ENCODE measurements at regions not wholly inside any gene's neighbourhood (a gene's known extent, or its start where the extent isn't known, plus 50 kb on each side); places are given as distances from the start of the nearest gene placed in this dataset.

DNA sequence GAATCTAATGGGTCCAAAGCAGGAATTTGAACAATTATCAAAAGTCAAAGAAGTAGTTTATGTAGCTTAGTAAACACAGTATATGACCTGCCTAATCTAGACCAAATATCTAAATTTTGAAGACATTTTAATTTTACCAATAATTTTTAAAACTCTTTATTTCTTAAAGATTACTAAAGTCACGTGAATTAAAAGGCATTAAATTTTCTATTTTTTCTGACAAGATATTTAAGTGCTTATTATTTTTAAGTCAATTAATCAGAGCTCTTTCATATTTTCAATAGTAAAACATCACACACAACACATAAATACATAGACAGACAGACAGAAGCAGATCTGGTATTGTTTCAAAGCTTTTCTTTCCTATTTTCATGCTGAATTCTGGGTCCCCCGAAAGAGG lies 89.5 kb downstream of the ZNF467 start:
- no peak for TF ChIP-seq SP1 (CRISPR knock-in tag; conservative IDR thresholded peaks at IDR 0.05)
- TF ChIP-seq, protein P1, sequence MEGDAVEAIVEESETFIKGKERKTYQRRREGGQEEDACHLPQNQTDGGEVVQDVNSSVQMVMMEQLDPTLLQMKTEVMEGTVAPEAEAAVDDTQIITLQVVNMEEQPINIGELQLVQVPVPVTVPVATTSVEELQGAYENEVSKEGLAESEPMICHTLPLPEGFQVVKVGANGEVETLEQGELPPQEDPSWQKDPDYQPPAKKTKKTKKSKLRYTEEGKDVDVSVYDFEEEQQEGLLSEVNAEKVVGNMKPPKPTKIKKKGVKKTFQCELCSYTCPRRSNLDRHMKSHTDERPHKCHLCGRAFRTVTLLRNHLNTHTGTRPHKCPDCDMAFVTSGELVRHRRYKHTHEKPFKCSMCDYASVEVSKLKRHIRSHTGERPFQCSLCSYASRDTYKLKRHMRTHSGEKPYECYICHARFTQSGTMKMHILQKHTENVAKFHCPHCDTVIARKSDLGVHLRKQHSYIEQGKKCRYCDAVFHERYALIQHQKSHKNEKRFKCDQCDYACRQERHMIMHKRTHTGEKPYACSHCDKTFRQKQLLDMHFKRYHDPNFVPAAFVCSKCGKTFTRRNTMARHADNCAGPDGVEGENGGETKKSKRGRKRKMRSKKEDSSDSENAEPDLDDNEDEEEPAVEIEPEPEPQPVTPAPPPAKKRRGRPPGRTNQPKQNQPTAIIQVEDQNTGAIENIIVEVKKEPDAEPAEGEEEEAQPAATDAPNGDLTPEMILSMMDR (IDR thresholded peaks at IDR 0.05), result no peak
- TF ChIP-seq, protein P2, sequence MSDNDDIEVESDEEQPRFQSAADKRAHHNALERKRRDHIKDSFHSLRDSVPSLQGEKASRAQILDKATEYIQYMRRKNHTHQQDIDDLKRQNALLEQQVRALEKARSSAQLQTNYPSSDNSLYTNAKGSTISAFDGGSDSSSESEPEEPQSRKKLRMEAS (CRISPR knock-in tag; IDR thresholded peaks at IDR 0.05), result no peak
- no peak for TF ChIP-seq FOXP1 (CRISPR knock-in tag; IDR thresholded peaks at IDR 0.05; ENCODE audit: borderline replicate concordance)
- TF ChIP-seq, protein P3, sequence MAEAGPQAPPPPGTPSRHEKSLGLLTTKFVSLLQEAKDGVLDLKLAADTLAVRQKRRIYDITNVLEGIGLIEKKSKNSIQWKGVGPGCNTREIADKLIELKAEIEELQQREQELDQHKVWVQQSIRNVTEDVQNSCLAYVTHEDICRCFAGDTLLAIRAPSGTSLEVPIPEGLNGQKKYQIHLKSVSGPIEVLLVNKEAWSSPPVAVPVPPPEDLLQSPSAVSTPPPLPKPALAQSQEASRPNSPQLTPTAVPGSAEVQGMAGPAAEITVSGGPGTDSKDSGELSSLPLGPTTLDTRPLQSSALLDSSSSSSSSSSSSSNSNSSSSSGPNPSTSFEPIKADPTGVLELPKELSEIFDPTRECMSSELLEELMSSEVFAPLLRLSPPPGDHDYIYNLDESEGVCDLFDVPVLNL (CRISPR knock-in tag; IDR thresholded peaks at IDR 0.05; ENCODE audit: borderline replicate concordance, low read depth), result no peak
- no peak for TF ChIP-seq TP53 (CRISPR knock-in tag; IDR thresholded peaks at IDR 0.05)
- no peak for TF ChIP-seq PRRX2 (CRISPR knock-in tag; IDR thresholded peaks at IDR 0.05)
- TF ChIP-seq, protein P4, sequence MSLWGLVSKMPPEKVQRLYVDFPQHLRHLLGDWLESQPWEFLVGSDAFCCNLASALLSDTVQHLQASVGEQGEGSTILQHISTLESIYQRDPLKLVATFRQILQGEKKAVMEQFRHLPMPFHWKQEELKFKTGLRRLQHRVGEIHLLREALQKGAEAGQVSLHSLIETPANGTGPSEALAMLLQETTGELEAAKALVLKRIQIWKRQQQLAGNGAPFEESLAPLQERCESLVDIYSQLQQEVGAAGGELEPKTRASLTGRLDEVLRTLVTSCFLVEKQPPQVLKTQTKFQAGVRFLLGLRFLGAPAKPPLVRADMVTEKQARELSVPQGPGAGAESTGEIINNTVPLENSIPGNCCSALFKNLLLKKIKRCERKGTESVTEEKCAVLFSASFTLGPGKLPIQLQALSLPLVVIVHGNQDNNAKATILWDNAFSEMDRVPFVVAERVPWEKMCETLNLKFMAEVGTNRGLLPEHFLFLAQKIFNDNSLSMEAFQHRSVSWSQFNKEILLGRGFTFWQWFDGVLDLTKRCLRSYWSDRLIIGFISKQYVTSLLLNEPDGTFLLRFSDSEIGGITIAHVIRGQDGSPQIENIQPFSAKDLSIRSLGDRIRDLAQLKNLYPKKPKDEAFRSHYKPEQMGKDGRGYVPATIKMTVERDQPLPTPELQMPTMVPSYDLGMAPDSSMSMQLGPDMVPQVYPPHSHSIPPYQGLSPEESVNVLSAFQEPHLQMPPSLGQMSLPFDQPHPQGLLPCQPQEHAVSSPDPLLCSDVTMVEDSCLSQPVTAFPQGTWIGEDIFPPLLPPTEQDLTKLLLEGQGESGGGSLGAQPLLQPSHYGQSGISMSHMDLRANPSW (CRISPR knock-in tag; conservative IDR thresholded peaks at IDR 0.05; ENCODE audit: low read depth), result no peak
- TF ChIP-seq, protein P5, sequence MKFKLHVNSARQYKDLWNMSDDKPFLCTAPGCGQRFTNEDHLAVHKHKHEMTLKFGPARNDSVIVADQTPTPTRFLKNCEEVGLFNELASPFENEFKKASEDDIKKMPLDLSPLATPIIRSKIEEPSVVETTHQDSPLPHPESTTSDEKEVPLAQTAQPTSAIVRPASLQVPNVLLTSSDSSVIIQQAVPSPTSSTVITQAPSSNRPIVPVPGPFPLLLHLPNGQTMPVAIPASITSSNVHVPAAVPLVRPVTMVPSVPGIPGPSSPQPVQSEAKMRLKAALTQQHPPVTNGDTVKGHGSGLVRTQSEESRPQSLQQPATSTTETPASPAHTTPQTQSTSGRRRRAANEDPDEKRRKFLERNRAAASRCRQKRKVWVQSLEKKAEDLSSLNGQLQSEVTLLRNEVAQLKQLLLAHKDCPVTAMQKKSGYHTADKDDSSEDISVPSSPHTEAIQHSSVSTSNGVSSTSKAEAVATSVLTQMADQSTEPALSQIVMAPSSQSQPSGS (CRISPR knock-in tag; IDR thresholded peaks at IDR 0.05; ENCODE audit: borderline replicate concordance, low read depth), result no peak
- TF ChIP-seq, protein P6, sequence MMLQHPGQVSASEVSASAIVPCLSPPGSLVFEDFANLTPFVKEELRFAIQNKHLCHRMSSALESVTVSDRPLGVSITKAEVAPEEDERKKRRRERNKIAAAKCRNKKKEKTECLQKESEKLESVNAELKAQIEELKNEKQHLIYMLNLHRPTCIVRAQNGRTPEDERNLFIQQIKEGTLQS (CRISPR knock-in tag; conservative IDR thresholded peaks at IDR 0.05), result no peak
- TF ChIP-seq, protein P7, sequence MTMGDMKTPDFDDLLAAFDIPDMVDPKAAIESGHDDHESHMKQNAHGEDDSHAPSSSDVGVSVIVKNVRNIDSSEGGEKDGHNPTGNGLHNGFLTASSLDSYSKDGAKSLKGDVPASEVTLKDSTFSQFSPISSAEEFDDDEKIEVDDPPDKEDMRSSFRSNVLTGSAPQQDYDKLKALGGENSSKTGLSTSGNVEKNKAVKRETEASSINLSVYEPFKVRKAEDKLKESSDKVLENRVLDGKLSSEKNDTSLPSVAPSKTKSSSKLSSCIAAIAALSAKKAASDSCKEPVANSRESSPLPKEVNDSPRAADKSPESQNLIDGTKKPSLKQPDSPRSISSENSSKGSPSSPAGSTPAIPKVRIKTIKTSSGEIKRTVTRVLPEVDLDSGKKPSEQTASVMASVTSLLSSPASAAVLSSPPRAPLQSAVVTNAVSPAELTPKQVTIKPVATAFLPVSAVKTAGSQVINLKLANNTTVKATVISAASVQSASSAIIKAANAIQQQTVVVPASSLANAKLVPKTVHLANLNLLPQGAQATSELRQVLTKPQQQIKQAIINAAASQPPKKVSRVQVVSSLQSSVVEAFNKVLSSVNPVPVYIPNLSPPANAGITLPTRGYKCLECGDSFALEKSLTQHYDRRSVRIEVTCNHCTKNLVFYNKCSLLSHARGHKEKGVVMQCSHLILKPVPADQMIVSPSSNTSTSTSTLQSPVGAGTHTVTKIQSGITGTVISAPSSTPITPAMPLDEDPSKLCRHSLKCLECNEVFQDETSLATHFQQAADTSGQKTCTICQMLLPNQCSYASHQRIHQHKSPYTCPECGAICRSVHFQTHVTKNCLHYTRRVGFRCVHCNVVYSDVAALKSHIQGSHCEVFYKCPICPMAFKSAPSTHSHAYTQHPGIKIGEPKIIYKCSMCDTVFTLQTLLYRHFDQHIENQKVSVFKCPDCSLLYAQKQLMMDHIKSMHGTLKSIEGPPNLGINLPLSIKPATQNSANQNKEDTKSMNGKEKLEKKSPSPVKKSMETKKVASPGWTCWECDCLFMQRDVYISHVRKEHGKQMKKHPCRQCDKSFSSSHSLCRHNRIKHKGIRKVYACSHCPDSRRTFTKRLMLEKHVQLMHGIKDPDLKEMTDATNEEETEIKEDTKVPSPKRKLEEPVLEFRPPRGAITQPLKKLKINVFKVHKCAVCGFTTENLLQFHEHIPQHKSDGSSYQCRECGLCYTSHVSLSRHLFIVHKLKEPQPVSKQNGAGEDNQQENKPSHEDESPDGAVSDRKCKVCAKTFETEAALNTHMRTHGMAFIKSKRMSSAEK (CRISPR knock-in tag; IDR thresholded peaks at IDR 0.05; ENCODE audit: borderline replicate concordance), result no peak
